ENCODE measurements at regions not wholly inside any gene's neighbourhood (a gene's known extent, or its start where the extent isn't known, plus 50 kb on each side); places are given as distances from the start of the nearest gene placed in this dataset.

DNA sequence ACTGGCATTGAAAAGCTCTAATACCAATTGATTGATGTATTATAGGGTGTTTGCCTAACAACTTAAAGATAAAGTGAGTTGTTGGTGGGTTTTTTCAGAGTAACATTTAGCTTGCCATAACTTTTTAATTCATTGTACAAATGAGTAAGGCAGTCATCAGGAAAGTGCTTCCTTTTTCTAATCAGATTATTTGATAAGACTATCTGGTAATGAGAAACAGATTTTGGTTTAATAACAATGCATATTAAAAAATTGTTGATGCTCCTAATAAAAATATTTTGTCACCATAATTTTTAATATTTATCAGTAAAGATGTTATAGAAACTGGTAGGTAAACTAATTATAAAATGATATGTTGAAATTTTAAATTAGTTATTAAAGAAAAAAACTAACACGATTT, 51.3 kb downstream of the BLTP1 start:
- in situ Hi-C loops (cut with HindIII; ENCODE audit: low sequenced_read_pairs) = no loop called here

DNA sequence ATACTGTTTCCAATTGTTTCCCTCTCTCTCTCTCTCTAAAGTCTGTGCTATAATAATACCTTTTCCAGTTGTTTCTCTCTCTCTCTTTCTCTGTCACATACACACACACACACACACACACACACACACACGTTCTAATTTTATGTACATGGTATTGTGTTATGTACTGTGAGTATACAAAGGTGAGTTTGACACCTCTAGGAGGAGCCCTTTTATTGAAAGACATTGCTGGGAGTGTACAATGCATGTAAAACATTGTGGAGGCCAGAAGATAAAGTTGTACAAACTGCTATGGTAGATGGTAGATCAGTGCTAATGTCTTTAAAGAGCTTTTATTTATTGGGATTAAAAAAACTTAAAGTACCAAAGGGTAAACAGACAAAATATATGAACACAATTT, 53.6 kb downstream of the BLTP1 start:
- in situ Hi-C loops (cut with HindIII; ENCODE audit: low sequenced_read_pairs) = no loop called here

DNA sequence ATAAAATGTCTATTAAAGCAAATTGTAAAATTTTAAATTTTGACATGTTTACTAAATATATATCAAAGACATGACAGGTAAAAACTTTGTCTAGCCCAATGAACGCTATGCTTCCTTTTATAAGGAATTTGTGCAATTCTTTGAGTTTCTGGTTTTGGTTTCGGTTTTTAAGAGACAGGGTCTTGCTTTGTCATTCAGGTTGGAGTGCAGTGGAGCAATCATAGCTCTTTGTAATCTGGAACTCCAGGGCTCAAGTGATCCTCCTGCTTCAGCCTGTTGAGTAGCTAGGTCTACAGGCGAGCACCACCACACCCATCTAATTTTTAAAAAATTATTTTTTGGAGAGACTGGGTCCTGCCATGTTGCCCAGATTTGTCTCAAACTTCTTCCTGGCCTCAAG, 60.7 kb downstream of the BLTP1 start:
- in situ Hi-C loops (cut with HindIII; ENCODE audit: low sequenced_read_pairs) = no loop called here

DNA sequence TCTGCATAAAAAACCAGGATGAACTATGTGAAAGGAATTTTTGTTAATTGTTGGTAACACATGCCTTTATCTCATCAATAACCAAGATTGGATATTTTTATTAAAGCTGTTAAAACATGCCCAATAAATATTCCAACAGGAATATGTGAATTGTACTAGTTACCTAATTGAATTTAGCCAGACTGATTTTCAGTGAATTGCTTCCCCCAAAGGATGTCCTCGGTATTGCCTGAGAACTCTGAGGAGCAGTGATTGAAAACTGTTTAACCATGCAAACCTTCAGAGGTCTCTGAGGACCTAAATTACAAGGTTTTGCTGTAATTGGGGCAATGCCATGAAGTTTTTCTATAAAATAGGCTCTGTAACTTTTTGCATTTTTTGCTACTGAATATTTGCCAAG, 66.6 kb downstream of the BLTP1 start:
- in situ Hi-C loops (cut with HindIII; ENCODE audit: low sequenced_read_pairs) = no loop called here

DNA sequence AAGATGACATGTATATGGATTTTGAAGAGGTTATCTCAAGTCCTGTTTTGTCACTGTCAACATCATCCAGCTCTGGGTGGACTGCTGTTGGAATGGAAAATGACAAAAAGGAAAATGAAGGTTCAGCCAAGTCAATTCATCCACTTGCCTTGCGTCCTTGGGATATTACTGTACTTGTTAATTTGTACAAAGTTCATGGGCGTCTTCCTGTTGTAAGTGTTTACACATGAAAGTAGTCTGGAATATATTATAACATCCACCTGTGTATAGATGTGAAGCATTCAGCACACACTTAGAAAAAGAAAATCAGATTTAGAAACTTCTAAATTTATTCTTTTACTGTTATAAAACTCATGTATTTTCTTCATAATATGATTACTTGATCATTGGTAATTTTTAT, 67.2 kb downstream of the BLTP1 start:
- in situ Hi-C loops (cut with HindIII; ENCODE audit: low sequenced_read_pairs) = no loop called here

DNA sequence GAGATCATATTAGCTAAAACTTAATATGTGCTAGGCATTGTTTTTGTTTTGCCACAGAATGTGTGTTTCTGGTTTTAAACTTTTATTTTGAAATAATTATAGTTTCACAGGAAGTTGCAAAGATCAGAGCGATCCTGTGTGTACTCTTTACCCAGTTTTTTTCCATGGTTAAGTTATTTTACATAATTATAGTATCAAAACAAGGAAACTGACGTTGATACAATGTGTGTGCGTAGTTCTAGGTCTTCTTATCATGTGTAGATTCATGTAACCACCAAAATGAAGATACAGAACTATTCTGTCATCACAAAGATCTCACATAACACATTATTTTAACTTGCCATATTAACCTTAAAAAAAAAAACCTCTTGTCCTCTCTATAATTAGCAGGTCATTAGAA, 69.2 kb downstream of the BLTP1 start:
- in situ Hi-C loops (cut with HindIII; ENCODE audit: low sequenced_read_pairs) = no loop called here

DNA sequence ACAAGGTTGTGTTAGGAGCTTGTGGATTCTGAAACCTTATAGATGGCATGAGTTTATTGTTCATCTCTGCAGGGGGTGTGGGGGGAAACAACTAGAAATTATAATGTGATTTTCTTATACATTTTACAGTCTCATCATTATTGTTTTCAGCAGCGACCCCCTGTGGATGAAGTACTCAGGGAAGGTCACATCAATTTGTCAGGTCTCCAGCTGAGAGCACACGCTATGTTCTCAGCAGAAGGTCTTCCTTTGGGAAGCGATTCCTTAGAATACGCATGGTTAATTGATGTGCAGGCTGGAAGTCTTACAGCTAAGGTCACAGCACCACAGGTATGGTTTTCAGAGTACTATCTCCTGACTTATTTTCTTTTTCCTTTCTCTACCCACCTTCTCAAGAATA, 72.2 kb downstream of the BLTP1 start:
- in situ Hi-C loops (cut with HindIII; ENCODE audit: low sequenced_read_pairs) = no loop called here

DNA sequence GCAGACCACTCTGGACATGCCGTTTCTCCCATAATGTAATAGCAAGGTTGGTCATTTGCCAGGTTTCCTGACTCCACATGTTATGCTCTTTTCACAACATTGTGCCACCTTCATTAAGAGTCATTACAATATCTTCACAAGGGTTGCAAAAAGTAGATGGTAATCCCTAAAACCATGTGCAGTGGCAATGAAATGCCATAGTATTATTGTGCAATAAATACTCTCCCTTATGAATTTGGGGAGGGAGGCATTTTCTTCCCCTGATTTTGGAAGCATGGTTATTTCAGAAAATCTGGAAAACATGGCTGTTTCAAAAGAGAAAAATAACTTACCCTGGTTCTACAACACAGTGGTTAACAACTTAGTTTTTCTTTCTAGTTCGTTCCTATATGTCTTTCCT, 75.1 kb downstream of the BLTP1 start:
- in situ Hi-C loops (cut with HindIII; ENCODE audit: low sequenced_read_pairs) = no loop called here

DNA sequence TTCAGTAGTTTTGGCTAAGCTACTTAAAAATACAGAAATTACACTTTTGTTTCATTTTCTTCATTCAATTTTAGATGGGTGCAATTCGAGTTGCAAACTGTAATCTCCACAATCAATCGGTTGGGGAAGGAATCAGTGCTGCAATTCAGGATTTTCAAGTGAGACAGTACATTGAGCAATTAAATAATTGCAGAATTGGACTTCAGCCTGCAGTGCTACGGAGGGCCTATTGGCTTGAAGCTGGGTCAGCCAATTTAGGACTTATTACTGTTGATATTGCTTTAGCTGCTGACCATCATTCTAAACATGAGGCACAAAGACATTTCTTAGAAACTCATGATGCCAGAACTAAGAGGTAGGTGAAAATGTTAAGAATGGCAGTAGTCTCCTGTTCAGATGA, 77.7 kb downstream of the BLTP1 start:
- in situ Hi-C loops (cut with HindIII; ENCODE audit: low sequenced_read_pairs) = no loop called here

DNA sequence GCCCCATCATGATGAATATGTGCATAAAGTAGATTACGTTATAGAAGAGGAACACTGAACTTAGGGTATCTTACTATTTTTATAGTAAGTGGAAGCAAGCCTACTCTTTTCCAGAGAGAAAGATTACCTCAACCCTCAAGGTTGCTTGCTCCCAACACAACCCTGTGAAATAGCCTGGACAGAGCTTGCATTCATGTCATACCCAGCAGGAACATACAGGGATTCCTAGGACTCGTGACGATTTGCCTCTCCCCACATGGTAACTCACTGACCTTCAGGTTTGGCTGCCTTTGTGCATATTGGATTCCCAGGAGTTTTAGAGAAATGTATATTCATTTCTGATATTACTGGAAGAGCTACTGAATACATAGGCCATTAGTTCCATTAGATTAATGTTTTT, 80.5 kb downstream of the BLTP1 start:
- in situ Hi-C loops (cut with HindIII; ENCODE audit: low sequenced_read_pairs) = no loop called here

DNA sequence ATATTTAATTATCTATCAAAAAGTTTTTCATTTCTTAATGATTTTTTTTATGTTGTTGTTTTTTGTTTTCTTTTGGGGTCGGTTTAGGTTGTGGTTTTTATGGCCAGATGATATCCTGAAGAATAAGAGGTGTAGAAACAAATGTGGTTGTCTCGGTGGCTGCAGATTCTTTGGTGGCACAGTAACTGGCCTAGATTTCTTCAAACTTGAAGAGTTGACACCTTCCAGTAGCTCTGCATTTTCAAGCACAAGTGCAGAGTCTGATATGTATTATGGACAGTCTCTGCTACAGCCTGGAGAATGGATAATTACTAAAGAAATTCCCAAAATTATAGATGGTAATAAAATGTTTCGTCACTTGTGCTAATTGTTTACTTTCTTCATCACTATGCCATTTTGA, 82.6 kb downstream of the BLTP1 start:
- in situ Hi-C loops (cut with HindIII; ENCODE audit: low sequenced_read_pairs) = no loop called here

DNA sequence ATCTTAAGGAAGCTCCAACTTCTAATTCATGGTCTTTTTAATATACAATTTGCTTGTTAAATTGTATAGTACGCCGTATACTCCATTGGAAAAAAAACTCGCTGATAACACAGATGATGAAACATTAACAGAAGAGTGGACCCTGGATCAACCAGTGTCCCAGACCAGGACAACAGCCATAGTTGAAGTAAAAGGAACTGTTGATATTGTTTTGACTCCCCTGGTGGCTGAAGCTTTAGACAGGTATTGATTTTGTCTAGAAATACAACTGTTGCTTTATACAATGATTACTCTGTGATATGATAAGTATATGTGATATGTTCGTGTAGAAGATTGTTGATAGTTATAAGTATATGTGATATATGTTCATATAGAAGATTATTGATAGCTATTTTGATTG, 91.7 kb downstream of the BLTP1 start:
- in situ Hi-C loops (cut with HindIII; ENCODE audit: low sequenced_read_pairs) = no loop called here

DNA sequence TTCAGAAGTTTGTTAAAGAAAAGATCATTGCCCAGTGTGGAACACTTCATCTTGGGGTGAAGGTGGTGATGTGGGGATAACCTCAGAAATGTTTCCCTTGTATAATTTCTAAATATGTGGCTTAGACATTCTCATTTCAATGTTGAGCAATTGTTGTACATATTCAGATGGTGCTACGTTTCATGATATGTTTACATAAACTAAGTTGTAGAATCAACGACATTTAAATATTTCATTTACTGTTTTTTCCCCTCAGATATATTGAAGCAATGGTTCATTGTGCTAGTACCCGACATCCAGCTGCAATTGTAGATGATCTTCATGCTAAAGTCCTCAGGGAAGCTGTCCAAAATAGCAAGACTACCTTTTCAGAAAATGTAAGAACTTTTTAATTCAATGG, 92.6 kb downstream of the BLTP1 start:
- in situ Hi-C loops (cut with HindIII; ENCODE audit: low sequenced_read_pairs) = no loop called here

DNA sequence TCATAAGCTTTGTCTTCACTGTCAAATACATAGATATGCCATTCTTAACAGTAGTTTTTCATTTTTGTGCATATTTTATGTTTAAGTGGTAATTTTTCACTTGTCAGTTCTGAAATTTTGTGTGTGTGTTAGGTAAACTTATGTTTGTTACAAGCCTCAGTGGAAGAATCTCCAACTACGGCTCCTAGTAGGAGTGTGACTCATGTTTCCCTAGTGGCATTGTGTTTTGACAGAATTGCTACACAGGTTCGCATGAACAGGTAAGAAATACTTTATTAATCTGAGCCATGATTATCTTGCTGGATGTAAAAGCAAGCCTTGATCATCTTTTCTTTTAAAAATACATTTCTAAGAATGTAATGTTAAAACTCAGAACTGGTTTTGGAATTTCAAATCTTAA, 94.4 kb downstream of the BLTP1 start:
- in situ Hi-C loops (cut with HindIII; ENCODE audit: low sequenced_read_pairs) = no loop called here

DNA sequence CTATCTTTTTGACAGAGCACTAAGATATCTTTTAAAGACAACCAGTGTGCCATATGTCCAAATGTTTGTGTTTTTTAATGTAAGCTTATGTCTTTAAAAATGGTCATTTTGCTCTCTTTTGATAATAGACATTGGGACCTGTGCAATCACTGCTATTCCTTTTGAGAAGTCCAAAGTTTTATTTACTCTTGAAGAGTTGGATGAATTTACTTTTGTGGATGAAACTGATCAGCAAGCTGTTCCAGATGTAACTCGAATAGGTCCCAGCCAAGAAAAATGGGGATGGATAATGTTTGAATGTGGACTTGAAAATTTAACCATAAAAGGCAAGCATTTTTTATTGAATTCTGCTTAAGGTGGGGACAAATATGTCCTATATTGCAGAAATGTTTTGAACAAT, 97.2 kb downstream of the BLTP1 start:
- in situ Hi-C loops (cut with HindIII; ENCODE audit: low sequenced_read_pairs) = no loop called here

DNA sequence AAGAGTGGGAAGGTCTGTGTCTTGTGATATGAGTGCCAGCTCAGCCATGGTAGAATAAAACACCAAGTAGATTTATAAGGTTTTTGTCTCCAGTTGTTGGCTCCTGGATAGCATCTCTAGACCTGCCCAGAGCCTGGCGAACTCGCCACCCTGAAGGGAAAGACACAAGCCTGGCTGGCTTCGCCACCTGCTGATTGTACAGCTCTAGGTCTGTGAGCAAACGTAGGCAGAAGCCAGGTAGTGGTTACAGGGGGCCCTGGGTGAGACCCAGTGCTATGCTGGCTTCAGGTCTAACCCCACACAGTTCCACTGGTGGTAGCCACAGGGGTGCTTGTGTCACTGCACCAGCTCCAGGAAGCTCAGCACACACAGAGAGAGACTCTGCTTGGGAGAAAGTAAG, 100.5 kb downstream of the BLTP1 start:
- in situ Hi-C loops (cut with HindIII; ENCODE audit: low sequenced_read_pairs) = no loop called here

DNA sequence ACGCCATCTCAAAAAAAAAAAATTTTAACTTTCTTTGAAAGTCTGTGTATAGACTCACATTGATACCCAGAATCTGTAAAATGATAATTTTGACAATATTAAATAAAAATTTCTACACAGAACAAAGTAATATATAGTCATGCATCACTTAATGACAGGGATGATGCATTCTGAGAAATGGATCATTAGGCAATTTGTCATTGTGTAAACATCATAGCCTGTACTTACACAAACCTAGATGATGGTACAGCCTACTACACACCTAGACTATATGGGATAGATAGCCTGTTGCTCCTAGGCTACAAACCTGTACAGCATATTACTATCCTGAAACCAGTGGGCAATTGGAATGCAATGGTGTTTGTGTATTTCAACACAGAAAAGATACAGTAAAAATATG, 107.7 kb downstream of the BLTP1 start:
- in situ Hi-C loops (cut with HindIII; ENCODE audit: low sequenced_read_pairs) = no loop called here

DNA sequence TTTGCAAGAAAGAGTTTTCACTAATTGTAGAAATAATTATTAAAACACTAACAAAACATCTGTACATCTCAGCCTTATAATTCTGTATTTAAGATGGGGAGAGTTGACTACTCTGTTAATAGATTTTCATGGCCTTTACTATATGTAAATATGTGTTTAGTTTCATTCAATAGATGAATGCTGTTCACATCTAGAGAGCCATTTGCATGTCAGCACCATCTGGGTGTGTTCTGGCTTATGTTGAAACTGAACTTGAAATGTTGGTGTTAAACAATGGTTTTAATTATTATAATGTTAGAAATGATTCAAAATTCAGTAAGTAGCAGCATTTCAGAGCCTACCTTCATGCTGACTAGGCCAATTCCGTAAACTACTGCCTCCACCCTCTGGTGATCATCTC, 102.5 kb upstream of the ADAD1 start:
- in situ Hi-C loops (cut with HindIII; ENCODE audit: low sequenced_read_pairs) = no loop called here

DNA sequence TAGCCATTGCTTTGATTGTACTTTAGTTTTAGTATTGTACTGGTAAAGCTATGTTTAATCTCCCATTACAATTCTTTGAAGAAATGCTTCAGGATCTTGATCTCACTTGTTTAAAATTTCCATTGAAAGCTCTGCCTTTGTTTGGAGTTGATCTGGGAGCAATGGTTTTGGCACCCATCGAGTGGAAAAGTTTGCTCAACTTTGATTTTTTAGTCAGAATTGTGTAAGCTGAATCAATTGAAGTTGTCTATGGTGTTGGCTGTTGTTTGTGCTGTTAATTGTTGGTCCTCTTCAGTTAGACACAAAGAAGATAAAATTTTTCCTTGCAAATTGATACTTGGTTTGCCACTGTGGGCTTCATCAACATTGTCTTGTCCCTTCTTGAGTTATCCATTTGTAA, 99.8 kb upstream of the ADAD1 start:
- in situ Hi-C loops (cut with HindIII; ENCODE audit: low sequenced_read_pairs) = no loop called here

DNA sequence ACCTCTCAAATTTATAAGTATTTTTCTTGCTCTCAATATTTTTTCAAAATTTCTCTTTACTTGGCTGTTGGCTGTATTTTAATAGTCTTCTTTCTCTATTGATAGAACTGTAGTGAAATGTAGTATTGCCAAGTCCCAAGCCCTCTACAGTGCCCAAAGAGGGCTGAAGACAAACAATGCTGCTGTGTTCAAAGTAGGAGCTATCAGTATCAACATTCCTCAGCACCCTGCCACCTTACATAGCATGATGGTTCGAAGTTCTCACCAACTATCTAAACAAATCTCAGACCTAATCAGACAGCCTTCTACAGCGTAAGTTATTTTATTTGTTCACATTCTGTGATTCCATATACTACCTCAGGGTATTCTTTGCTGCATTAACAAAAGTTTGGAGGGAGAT, 99.1 kb upstream of the ADAD1 start:
- in situ Hi-C loops (cut with HindIII; ENCODE audit: low sequenced_read_pairs) = no loop called here

DNA sequence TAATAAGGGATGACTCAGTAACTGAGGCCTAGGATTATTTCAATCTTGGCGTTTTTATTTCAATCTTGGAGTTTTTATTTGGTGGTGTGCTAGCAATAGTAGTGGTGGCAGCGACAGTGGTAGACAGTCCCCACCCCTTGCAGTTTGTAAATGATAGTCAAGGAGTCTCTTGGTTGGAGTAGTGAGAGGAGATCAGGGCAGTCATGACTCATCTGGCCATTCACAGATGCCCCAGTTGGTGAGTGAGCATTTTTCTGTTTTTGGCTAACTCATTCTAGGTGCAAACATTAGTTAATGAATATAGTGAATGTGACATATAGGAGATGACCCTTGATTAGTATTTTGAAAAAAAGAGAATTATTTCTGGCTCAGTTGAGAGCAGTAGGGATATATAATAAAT, 93.5 kb upstream of the ADAD1 start:
- in situ Hi-C loops (cut with HindIII; ENCODE audit: low sequenced_read_pairs) = no loop called here

DNA sequence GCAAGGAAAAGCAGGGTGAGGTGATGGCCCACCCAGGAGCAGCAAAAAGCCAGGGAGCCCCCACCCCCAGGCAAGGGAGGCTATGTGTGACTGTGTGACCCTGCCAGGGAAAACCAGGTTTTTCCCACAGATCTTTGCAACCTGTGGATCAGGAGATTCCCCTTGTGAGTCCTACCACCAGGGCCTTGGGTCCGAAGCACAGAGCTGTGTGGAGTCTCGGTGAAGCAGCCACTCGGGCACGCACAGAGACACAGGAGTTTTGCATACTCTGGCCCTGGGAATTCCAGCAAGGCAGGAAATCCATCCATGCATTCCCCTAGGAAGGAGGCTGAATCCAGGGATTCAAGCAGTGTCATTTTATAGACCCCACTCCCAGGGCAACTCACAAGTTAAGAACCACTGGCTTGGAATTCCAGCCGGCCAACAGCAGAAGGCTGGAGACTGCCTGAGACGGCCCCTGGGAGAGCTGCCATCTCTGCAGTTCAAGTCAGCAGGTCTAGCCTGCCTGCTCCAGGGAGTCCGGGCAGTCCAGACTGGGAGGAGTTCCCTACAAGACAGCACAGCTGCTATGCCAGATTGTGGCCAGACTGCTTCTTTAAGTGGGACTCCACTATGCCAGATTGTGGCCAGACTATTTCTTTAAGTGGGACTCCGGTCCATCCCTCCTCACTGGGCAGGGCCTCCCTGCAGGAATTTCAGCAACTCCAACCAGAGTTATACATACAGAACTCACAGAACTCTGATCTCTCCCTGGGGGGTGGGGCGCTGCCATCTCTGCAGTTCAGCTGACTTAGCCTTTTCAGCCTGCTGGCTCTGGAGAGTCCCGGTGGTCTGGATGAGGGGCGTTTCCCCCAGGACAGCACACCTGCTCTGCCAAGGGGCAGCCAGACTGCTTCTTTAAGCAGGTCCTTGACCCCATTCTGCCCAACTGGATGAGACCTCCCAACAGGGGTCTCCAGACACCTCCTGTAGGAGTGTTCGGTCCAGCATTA, 85.1 kb upstream of the ADAD1 start:
- in situ Hi-C loops (cut with HindIII; ENCODE audit: low sequenced_read_pairs) = no loop called here

DNA sequence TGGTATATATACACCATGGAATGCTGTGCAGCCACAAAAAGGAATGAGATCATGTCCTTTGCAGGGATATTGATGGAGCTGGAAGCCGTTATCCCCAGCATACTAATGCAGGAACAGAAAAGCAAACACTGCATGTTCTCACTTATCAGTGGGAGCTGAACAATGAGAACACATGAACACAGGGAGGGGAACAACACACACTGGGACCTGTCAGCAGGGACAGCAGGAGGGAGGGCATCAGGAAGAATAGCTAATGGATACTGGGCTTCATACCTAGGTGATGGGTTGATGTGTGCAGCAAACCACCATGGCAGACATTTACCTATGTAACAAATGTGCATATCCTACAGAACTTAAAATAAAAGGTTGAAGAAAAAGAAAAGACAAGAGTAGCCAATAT, 81.1 kb upstream of the ADAD1 start:
- in situ Hi-C loops (cut with HindIII; ENCODE audit: low sequenced_read_pairs) = no loop called here

Data from endothelial cell of hepatic sinusoid (primary cell).